ENCODE measurements at regions not wholly inside any gene's neighbourhood (a gene's known extent, or its start where the extent isn't known, plus 50 kb on each side); places are given as distances from the start of the nearest gene placed in this dataset.
A peak's percentile ranks its signal among the peaks of the same experiment; 100 is the strongest.

GRCh38 chr18:24530630-24531111 lies 70.2 kb downstream of the HRH4 start:
- DNase-seq (ENCODE audit: low spot score), result peak; percentile 75

- DNase-seq (ENCODE audit: low spot score), result no peak
These were observed 73.8 kb downstream of the HRH4 start for GRCh38 chr18:24534271-24534670.

GRCh38 chr18:24534737-24535136 lies 74.3 kb downstream of the HRH4 start:
- DNase-seq (ENCODE audit: low spot score), result no peak

- DNase-seq (ENCODE audit: low spot score), result no peak
These were observed 75.3 kb downstream of the HRH4 start for GRCh38 chr18:24535527-24536295.

- no peak for DNase-seq (ENCODE audit: low spot score)
These were observed 75.9 kb downstream of the HRH4 start for GRCh38 chr18:24536326-24536725.

DNA sequence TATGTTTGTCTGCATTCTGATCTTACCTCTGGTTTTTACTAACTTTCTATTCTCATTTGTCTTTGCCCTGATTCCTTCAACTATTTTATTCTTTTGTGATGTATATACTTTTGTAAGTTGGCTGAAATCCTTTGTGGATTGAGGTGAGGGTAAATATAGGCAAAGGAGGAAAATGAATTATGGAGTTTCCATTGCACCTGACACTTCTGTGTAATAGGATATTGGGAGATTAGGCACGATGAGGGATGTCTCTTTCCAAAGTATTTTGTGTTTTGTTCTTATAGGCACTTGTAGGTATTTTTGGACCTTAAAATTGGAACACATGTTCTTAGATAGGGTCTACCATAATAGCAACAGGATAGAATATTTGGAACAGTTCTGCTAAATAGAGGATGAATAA lies 76.4 kb downstream of the HRH4 start:
- DNase-seq (ENCODE audit: low spot score), result no peak

GRCh38 chr18:24538414-24539264 lies 78.2 kb downstream of the HRH4 start:
- DNase-seq (ENCODE audit: low spot score), result no peak

- no peak for DNase-seq (ENCODE audit: low spot score)
These were observed 79.6 kb downstream of the HRH4 start for GRCh38 chr18:24539866-24540617.

DNA sequence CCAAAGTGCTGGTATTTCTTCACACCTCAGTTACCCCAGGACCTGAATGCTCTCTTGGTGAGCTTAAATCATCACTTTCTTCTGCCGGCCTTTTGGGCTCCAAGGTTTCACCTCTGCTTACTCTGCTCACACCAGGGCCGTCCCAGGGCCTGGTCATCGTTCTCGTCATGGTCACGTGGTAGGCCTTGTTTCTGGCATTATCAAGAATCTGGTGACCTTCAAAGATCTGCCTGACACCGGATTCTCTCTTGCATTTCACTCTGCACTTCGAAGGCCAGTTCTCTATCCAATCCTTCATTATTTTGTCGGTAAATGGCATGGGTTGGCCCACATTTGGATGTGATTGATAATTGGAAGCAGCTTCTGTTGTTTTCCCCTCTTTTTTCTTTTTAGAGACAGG lies 80.5 kb downstream of the HRH4 start:
- DNase-seq (ENCODE audit: low spot score), result no peak

- DNase-seq (ENCODE audit: low spot score), result no peak
These were observed 82.8 kb downstream of the HRH4 start for GRCh38 chr18:24543086-24543794.

DNA sequence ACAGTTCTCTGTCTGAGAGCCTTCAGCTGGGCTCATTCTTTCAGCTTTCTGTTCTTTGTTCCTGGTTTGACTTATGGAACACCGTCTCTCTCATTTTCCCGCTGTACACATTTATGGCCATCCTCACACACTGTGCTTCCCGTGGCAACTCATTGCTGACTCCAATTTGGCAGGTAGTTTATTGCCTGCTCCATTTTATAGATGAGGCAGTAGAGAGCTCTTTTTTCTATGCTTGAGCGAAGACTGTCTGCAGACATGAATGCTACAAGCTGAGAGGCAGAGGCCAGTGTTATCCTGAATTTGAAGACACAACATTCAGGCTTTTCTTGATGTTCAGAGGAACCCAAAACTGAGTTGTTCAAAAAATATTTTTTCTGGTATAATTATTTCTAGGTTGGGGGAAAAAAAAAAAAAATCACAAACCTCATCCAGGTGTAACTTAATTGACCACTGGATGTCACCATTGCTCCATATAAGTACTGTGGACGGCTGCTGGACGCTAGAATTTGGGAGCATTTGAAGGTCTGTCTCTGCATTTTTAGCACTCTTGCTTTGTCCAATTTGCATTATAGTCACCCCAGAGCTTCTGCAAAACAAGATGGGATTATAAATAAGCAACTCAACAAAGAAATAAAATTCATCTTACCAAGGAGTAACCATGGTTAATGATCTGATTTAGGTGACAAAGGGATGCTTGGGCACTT lies 83.5 kb downstream of the HRH4 start:
- peak; percentile 47 for DNase-seq (ENCODE audit: low spot score)

DNA sequence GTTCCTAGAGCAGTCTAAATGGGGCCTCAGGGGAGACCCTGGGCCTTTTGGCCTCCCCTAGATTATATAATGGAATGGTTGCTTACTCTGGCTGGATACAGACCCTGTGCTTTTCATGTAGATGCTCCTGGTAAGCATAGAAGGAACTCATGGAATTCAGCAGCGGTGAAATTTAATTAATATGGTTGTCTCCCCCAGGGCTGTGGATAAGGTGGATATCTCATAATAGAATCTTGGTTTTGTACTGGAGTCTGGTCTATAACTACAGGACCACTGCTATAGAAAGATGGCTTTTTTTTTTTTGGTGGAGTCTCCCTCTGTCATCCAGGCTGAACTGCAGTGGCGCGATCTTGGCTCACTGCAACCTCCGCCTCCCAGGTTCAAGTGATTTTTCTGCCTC lies 84.5 kb downstream of the HRH4 start:
- DNase-seq (ENCODE audit: low spot score), result no peak

DNA sequence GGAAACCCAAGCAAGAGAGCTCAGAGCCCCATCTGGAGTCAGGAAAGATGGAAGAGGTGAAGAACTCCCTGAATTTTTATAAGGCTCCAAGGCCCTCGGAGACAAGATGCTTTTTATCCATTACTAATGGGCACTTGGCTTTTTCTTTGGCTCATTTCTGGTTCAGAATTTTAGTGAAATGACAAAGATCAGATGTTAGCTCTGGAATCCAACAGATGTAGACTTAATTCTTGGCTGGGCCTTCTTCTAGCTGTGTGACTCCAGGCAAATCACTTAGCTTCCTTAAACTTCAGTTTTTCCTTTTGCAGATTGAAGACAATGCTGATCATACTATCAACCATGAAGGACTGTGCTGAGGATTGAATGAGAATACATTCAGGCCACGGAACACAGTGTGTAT lies 85.2 kb downstream of the HRH4 start:
- no peak for DNase-seq (ENCODE audit: low spot score)

- DNase-seq (ENCODE audit: low spot score), result no peak
These were observed 85.9 kb downstream of the HRH4 start for GRCh38 chr18:24546307-24546706.

DNA sequence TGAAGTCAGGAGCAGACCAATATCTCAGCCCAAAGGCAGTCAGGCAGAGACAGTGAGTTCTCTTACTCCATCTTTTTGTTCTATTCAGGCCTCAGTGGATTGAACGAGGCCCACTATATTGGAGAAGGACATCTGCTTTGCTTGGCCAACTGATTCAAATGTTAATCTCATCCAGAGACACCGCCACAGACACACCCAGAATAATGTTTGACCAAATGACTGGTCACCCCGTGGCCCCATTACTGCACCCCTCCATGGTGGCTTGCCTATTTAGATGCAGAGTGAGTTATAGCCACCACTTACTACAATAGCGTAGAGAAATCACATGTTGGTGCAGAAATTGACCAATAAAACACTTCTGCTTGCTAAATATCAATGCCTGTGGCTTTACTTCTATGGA lies 88.1 kb downstream of the HRH4 start:
- no peak for DNase-seq (ENCODE audit: low spot score)

- peak; percentile 9 for DNase-seq (ENCODE audit: low spot score)
These were observed 91.8 kb downstream of the HRH4 start for GRCh38 chr18:24552218-24552617.

DNA sequence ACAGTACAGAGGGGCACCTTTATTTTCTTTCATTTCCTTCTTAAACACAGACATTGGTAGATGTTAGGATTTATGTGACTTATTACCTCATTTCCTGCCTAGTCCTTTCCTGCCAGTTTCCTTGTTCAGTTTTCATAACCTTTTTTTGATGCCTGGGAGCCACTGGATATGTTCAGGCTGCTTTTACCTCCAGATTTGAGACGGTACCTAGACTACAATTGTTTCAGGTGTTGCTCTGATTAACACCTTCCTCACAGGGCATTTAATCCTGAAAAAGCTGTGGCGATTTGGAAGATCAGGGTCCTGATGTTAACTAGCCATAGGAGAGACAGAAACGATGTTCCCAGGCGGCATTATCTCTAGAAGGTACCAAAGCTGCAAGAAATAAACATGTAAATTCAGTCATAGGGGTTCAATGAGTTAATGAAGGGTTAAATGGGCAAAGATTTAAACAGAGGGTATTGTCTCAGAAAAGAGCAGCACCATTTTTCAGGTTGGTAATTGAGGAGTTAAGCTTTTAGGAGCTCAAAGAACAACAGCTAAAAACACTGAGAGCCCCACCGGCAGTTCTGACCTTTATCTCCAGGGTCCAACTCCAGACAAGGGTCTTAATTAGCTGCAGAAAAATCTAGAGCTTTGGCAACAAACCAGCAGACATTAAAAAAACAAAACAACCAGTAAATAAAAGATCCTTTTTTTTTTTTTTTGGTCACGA lies 93.3 kb downstream of the HRH4 start:
- peak; percentile 32 for DNase-seq (ENCODE audit: low spot score)

DNA sequence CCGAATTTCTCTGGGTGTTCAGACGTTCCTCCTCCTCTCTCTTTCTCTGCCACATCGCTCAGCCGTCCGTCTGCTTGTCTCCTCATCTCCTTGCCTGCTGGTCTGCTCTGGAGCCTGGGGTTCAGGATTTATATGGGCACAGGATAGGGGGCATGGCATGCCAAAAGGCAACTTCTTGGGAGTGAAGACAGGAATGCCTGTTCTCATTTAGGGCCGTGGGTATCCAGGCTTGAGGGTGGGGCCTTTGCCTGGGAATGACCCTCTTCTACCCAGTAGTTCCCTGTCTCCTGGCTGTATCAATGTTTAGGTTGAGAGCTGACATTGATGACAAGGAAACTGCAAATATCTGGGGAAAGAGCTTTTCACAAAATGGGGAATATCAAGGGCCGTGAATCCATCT lies 98.0 kb downstream of the HRH4 start:
- DNase-seq (ENCODE audit: low spot score), result no peak

DNA sequence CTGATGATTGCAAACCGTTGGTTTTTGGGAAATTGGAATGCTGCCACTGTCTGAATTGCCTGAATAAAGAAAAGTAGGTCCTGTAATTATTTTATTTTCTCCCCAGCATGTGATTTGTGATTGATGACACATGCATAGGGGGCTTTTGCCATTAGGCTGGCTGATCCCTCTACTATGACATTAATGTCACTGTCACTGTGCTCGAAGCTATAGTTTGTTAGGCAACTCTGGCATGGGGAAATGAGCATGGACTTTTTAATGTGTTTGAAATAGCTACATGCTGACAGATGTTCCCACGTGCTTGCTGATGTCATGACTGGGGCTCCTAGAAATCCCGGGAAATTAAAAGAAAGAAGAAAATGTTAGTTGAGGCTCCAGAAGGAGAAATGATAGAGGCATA lies 99.1 kb downstream of the HRH4 start:
- DNase-seq (ENCODE audit: low spot score), result peak; percentile 5

- peak; percentile 89 for DNase-seq (ENCODE audit: low spot score)
These were observed 100.1 kb downstream of the HRH4 start for GRCh38 chr18:24560511-24560981.

Measured in kidney tubule cell (primary cell).